Tibial nerve (tissue), 4 donors: ENCODE measurements at regions not wholly inside any gene's neighbourhood (a gene's known extent, or its start where the extent isn't known, plus 50 kb on each side); places are given as distances from the start of the nearest gene placed in this dataset.
A peak's percentile ranks its signal among the peaks of the same experiment; 100 is the strongest.
"Not testable (repeated sequence)": the region's sequence is repeated elsewhere in the genome, so short reads cannot be mapped to it uniquely, and the experiment has no call there.

Experiments
- DNase-seq, 2 donors: peaks; one replicate each; pipeline ENCODE4 v3.0.0-alpha.2; 2019; ENCODE audit warnings: low spot score in 2 of 2
- H3K27ac ChIP-seq, 4 donors: fragments of 200-600 bp; sonication (generic) in 3 of 4; one replicate each; pipeline ENCODE4 v1.5.1; 2017 to 2019; ENCODE audit warnings: mild to moderate bottlenecking in 1 of 4
- H3K27me3 ChIP-seq, 2 donors: fragments of 200-600 bp; sonication (generic) in 1 of 2; one replicate each; pipeline versions ENCODE4 v1.5.1 to v1.6.0; 2017 to 2019
- H3K36me3 ChIP-seq, 3 donors: fragments of 200-600 bp; sonication (generic); one replicate each; pipeline ENCODE4 v1.5.1; 2018 to 2019
- H3K4me1 ChIP-seq, 4 donors: fragments of 200-600 bp; sonication (generic) in 3 of 4; one replicate each; pipeline ENCODE4 v1.5.1; 2017 to 2019
- H3K4me3 ChIP-seq, 4 donors: fragments of 200-600 bp; sonication (generic) in 3 of 4; one replicate each; pipeline ENCODE4 v1.5.1; 2017 to 2019; ENCODE audit warnings: mild to moderate bottlenecking in 1 of 4, moderate library complexity in 1 of 4
- H3K9me3 ChIP-seq, 4 donors: fragments of 200-600 bp; sonication (generic) in 3 of 4; one replicate each; pipeline ENCODE4 v1.5.1; 2017 to 2019
- CTCF ChIP-seq, 5 experiments: fragments of 200-600 bp in 3 of 5; fragments of 450-650 bp in 2 of 5; sonication (generic) in 3 of 5; IDR thresholded peaks; one replicate each; pipeline ENCODE4 v1.5.1; 2016 to 2019; ENCODE audit warnings: antibody characterized with exemption in 5 of 5, mild to moderate bottlenecking in 3 of 5, moderate library complexity in 2 of 5
- EP300 ChIP-seq, 2 donors: sonication (generic); formaldehyde crosslinking; IDR thresholded peaks; one replicate each; pipeline ENCODE4 v1.6.1; 2017; ENCODE audit warnings: antibody characterized with exemption in 2 of 2, mild to moderate bottlenecking in 1 of 2
- POLR2A ChIP-seq, 2 donors: fragments of 450-650 bp; IDR thresholded peaks; one replicate each; pipeline ENCODE4 v1.6.1; 2017; ENCODE audit warnings: antibody characterized with exemption in 2 of 2, mild to moderate bottlenecking in 2 of 2, moderate library complexity in 2 of 2
- WGBS, 2 donors: methylation state at CpG; one replicate each; pipeline ENCODE4 v1.1.5; 2018; 5-methylcytosine and 5-hydroxymethylcytosine counted together

- no peak for DNase-seq
- Histone ChIP-seq H3K27ac (peak overlapping the region in 2 of 4 donors; percentile 90 to 93), H3K9me3 (no peaks in the 10 kb centered on the region), H3K36me3 (no peaks in the 10 kb centered on the region), H3K4me3 (no peak overlapping the region), H3K4me1 (peaks cover 0 to 51% (median 19%) of the 10 kb centered on the region in 4 donors), H3K27me3 (no peaks in the 10 kb centered on the region)
- 72 to 73% methylated on average over 6 of the region's 6 CpGs for WGBS, 2 donors
- TF ChIP-seq POLR2A (IDR thresholded peaks at IDR 0.05), result no peak
- no peak for TF ChIP-seq CTCF (IDR thresholded peaks at IDR 0.05)
- TF ChIP-seq EP300 (IDR thresholded peaks at IDR 0.05), result no peak
Observed at GRCh38 chr1:203559523-203559922, 65.6 kb downstream of the OPTC start.

GRCh38 chr1:203561761-203562160 lies 64.9 kb upstream of the ATP2B4 start:
- peaks cover 0 to 28% (median 5%) of the 10 kb centered on the region in 4 donors for H3K4me1 ChIP-seq
- 95 to 100% methylated on average over 1 of the region's 1 CpG for WGBS, 2 donors
- not testable (repeated sequence) for DNase-seq, H3K27ac ChIP-seq, H3K4me3 ChIP-seq, H3K36me3 ChIP-seq, H3K9me3 ChIP-seq, H3K27me3 ChIP-seq

- no peaks in the 10 kb centered on the region for H3K27me3 ChIP-seq
- DNase-seq, result no peak
- H3K36me3 ChIP-seq, result no peaks in the 10 kb centered on the region
- 63 to 66% methylated on average over 2 of the region's 2 CpGs for WGBS, 2 donors
- peaks cover 0 to 13% (median 0%) of the 10 kb centered on the region in 4 donors for H3K4me1 ChIP-seq
- no peak overlapping the region for H3K27ac ChIP-seq
- no peaks in the 10 kb centered on the region for H3K9me3 ChIP-seq
- no peak for TF ChIP-seq POLR2A (IDR thresholded peaks at IDR 0.05)
- TF ChIP-seq EP300 (IDR thresholded peaks at IDR 0.05), result no peak
- no peak for TF ChIP-seq CTCF (IDR thresholded peaks at IDR 0.05)
- H3K4me3 ChIP-seq, result no peak overlapping the region
Observed at GRCh38 chr1:203563291-203563690, 63.3 kb upstream of the ATP2B4 start.

- TF ChIP-seq POLR2A (IDR thresholded peaks at IDR 0.05), result no peak
- TF ChIP-seq EP300 (IDR thresholded peaks at IDR 0.05), result no peak
- TF ChIP-seq CTCF (IDR thresholded peaks at IDR 0.05), result no peak
- 70 to 71% methylated on average over 5 of the region's 5 CpGs for WGBS, 2 donors
Observed at GRCh38 chr1:203564024-203564423, 62.6 kb upstream of the ATP2B4 start.

GRCh38 chr1:203565049-203565448 lies 61.6 kb upstream of the ATP2B4 start:
- TF ChIP-seq CTCF (IDR thresholded peaks at IDR 0.05) (no peak), EP300 (IDR thresholded peaks at IDR 0.05) (no peak), POLR2A (IDR thresholded peaks at IDR 0.05) (no peak)
- no peak overlapping the region for H3K4me3 ChIP-seq
- H3K27ac ChIP-seq, result no peak overlapping the region
- WGBS, 2 donors, result 91 to 99% methylated on average over 3 of the region's 3 CpGs
- no peak for DNase-seq
- no peaks in the 10 kb centered on the region for H3K36me3 ChIP-seq
- H3K27me3 ChIP-seq, result no peaks in the 10 kb centered on the region
- H3K4me1 ChIP-seq, result no peaks in the 10 kb centered on the region
- no peaks in the 10 kb centered on the region for H3K9me3 ChIP-seq

More at GRCh38 chr1:203564024-203564423, 62.6 kb upstream of the ATP2B4 start:
- no peaks in the 10 kb centered on the region for H3K36me3 ChIP-seq
- DNase-seq, result no peak
- no peaks in the 10 kb centered on the region for H3K27me3 ChIP-seq
- H3K27ac ChIP-seq, result no peak overlapping the region
- H3K4me1 ChIP-seq, result peaks cover 0 to 6% (median 0%) of the 10 kb centered on the region in 4 donors
- no peaks in the 10 kb centered on the region for H3K9me3 ChIP-seq
- no peak overlapping the region for H3K4me3 ChIP-seq

- no peak for DNase-seq
- Histone ChIP-seq H3K27ac (no peak overlapping the region), H3K4me1 (no peaks in the 10 kb centered on the region), H3K36me3 (no peaks in the 10 kb centered on the region), H3K4me3 (no peak overlapping the region), H3K9me3 (no peaks in the 10 kb centered on the region), H3K27me3 (no peaks in the 10 kb centered on the region)
- 43 to 55% methylated on average over 4 of the region's 4 CpGs for WGBS, 2 donors
- TF ChIP-seq POLR2A (IDR thresholded peaks at IDR 0.05) (no peak), EP300 (IDR thresholded peaks at IDR 0.05) (no peak)
Observed at GRCh38 chr1:203565981-203566380, 60.7 kb upstream of the ATP2B4 start.

GRCh38 chr1:203566966-203567365 lies 59.7 kb upstream of the ATP2B4 start:
- not testable (repeated sequence) for H3K27me3 ChIP-seq, H3K4me1 ChIP-seq, DNase-seq, H3K4me3 ChIP-seq, H3K27ac ChIP-seq, H3K9me3 ChIP-seq, H3K36me3 ChIP-seq
- WGBS, 2 donors, result 86 to 95% methylated on average over 11 of the region's 11 CpGs
